ENCODE measurements at regions not wholly inside any gene's neighbourhood (a gene's known extent, or its start where the extent isn't known, plus 50 kb on each side); places are given as distances from the start of the nearest gene placed in this dataset.

GRCh38 chr1:233509526-233509925 is 104.4 kb upstream of the KCNK1 start:
- no peak for TF ChIP-seq CTCF (IDR thresholded peaks at IDR 0.05; ENCODE audit: low read length)
- TF ChIP-seq EZH2 (optimal IDR thresholded peaks at IDR 0.05; ENCODE audit: low read depth, low read length) = no peak
- TF ChIP-seq EZH2phosphoT487 (IDR thresholded peaks at IDR 0.05; ENCODE audit: low read length) = no peak

All from MM.1S (cell line).